SHP77 (cell line): ENCODE measurements at regions not wholly inside any gene's neighbourhood (a gene's known extent, or its start where the extent isn't known, plus 50 kb on each side); places are given as distances from the start of the nearest gene placed in this dataset.

Source experiments
- DNase-seq, 2 experiments: peaks; one replicate each; lab custom pipeline; 2025; lab: John Stamatoyannopoulos, UW

GRCh38 chr9:96038271-96038670, 162.8 kb downstream of the ERCC6L2 start:
- no peak for DNase-seq

DNA sequence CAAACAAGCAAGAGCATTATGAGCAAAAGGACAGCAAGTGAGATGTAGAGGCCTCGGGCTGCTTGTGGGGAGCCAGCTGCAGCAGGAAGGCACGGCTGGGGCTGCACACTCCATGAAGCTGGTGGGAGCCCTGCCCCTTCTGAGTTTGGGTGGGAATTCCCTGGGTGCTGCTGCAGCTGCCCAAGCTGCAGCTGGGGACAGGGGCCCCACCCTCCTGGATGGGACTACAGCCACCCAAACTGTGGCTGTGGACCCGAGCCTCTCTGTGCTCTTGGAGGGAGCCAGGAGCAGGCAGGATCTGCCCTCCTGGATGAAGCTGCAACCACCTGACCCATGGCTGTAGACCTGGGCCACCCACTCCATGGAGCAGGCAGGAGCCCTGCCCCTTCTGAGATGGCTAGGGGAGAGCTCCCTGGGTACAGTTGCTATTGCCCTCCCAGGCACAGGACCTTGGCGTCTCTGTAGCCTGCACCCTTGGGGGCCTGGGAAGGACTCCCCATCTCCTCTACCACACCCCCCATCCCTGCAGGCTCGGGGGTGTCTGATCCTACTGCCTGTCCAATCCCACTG, 159.1 kb downstream of the ERCC6L2 start:
- no peak for DNase-seq

DNA sequence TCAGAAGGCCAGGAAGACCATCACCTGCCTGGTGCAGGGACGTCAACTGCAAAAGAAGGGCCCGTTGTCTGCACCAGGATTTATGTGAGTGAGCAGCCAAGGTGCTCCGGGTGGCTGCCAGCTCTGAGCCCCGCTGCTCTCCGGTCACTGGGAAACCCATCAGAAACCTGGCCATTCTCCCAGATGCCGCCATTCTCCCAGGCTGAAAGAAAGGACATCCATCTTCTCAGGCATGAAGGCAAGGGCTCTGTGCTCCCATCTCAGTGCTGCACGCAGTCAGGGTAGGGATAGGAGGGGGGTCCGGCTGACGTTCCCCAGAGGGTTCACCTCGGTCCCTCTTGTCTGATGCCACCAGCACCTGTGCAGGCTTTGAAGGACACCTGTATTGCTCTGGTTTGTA, 158.4 kb downstream of the ERCC6L2 start:
- DNase-seq: no peak

DNA sequence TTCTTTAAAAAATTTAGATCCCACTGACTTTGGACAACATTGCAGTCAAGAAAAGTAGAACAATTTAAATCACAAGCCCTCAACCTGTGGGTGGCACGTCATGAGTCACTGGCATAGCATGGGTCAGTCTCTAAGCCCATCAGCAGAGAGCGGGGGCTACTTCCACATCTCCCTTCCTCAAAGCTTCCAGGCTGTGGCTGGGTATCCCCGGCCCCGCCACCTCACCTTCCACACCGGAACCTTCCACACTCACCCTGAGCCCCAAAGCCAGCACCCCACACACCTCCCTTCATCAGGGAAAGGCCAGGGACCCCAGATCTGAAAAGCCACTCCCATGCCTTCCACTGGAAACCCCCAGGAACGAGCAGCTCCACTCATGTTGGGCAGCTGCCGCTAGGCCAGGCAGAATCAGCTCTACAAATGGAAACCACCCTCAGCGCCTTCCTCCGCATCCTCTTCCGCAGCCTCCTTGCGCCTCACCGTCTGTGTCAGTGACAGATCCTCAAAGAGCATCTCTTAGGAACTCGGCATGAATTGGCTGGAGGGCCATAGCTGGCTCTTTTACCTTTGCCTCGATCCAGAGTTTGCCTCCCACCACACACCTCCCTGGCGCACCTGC, 156.5 kb downstream of the ERCC6L2 start:
- no peak for DNase-seq

- peak; percentile 73 to 93 for DNase-seq
Observed at GRCh38 chr9:96031366-96031824, 155.9 kb downstream of the ERCC6L2 start.

GRCh38 chr9:96029722-96030530, 154.4 kb downstream of the ERCC6L2 start:
- DNase-seq: no peak

DNA sequence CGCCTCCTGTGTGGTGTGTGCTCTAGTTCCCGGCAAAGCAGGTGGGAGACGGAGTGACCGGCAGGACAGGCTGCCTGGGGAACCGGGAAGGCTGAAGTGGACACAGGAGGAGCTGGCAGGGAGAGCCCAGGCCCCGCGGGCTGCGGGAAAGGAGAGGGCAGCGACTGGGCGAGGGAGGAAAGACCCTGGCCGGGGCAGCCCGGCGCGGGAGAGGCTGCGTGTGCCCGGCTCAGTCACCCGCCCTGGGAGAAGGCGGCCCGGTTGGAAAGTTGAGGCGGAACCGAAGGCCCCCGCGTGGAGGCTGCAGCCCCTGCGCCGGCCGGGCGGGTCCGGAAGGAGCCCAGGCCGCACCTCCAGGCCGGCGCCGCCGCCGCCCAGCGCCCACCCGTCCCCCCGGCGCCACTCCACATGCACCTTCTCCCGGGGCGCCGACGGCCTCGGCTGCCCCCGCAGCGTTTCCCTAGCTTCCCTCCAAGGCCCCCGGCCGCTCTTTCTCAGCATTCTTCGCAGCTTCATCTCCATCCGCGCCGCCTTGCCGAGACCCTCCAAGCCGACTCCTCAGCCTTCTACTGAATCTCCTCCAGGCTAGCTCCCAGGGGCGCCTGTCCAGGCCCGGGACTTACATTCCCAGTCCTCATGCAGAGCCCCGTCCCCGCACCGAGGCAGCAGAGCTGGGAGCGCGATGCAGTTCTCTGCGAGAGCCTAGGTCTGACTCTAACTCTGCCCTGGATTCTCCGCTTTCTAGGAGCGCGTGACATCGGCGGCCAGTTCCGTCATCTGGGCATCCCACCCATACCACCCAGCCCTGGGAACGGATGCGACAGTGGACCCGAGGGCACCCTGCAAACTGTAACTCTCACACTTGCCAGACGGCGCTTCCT, 152.0 kb downstream of the ERCC6L2 start:
- peak in 1 of 2 experiments; percentile 21 for DNase-seq

- DNase-seq: no peak
Observed at GRCh38 chr9:96026655-96027213, 151.2 kb downstream of the ERCC6L2 start.

- no peak for DNase-seq
Observed at GRCh38 chr9:96025995-96026602, 150.6 kb downstream of the ERCC6L2 start.

- DNase-seq: no peak
Observed at GRCh38 chr9:96023486-96023885, 148.0 kb downstream of the ERCC6L2 start.

DNA sequence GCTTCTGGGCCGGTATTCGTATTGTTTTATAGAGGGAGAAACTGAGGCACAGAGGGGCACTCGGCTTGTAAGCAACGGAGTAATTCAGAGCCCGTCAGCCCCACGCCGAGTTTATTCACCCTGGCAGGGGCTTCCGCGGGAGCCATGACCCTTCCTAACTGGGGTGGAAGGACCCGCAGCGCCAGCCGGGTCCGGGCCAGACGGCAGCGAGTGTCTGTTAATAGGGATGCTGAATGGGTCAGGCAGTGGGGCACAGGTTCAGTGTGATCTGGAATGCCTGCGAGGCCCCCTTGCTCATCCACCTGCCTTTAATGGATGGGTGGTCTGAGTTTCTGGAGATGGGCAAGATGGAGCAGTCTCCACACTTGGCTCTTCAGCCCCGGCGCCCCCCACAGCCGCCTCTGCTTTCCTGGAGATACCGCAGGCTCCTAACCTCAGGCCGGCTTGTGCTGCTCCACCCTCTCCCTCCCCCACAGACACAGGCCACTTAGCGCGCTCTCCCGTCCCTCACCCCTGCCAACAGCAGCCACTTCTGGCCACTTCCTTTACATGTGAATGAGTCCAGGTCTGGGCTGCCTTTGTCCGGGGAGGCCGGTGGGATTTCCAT, 147.1 kb downstream of the ERCC6L2 start:
- peak in 1 of 2 experiments; percentile 14 for DNase-seq

- no peak for DNase-seq
Observed at GRCh38 chr9:96021551-96022444, 146.3 kb downstream of the ERCC6L2 start.

DNA sequence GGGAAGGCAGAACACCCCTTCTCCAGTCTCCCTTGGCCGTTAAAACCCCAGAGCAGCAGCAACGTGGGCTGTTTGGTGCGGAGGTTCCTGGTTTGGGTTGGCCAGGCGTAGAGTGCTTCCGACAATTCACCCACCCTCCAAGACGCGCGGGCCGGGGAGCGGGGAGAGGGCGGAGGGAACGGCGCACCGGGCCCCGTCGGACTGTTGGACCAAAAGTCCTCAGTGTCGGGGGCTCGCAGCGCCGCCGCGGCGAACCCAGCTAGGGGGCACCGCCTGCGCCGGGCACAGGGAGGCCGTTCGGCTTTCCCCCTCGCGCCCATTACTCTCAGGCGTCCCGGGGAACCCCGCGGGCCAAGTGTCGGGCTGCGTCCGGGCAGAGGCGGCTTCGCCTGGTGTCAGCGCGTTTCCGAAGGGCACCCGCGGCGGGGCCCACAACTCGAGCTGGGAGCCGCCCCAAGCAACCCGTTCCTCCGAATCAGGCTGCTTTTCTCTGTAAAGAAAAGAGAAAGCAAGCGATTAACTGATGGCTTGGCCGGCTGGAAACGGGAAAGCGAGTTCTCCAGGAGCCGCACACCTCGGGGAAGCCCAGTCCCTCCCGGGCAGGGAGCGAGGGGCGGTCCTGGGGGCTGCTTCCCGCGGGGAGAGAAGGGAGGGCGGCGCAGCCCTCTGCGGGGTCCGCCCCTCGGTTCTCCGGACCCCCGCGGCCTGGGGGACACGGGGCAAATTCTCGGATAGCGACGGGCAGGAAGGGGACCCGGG, 145.5 kb downstream of the ERCC6L2 start:
- DNase-seq: no peak

DNA sequence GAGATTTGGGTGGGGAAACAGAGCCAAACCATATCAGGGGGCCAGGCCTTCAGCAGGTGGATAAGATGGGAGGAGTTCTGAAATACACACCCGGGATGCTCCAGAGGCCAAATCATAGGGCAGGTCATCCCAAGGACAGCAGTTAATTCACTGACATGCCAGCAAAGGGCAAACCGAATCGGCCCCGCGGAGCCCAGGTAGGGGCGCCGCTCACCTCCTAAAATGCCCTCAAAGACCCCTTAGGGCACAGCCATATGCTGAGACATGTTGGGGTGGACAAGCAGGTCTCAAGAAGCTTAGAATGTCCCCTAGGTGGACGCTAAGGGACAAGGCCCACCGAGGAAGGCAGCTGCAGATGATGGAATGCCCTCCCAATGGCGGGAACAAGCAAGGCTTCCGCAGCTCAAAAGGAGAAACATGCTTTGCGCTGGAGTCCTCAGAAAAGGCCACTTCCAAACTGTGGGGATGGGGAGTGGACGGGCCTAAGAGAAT, 144.9 kb downstream of the ERCC6L2 start:
- no peak for DNase-seq
